ENCODE measurements at regions not wholly inside any gene's neighbourhood (a gene's known extent, or its start where the extent isn't known, plus 50 kb on each side); places are given as distances from the start of the nearest gene placed in this dataset.

GRCh38 chr7:94276027-94276426, 118.7 kb upstream of the COL1A2 start:
- no peaks in the 10 kb centered on the region for H3K27me3 Mint-ChIP-seq (ENCODE audit: insufficient read depth, unreplicated experiment)
- no peaks in the 10 kb centered on the region for H3K36me3 Mint-ChIP-seq (ENCODE audit: insufficient read depth, unreplicated experiment)
- no peaks in the 10 kb centered on the region for H3K4me1 Mint-ChIP-seq (ENCODE audit: insufficient read depth, unreplicated experiment)
- intact Hi-C loops (cut with micrococcal nuclease): loop anchor here (1.0 to 10.0 kb wide), 5 partner anchors 274 to 831 kb away; partner anchors contain the start of gene BET1
- BruUV-seq (replicated peaks): no TSS peak
- POLR2A ChIA-PET: interaction anchor here (0.6 to 0.9 kb wide), 2 partner anchors 373 to 454 kb away, joined by 3 read pairs; no protein-coding TSS in a partner anchor
- H3K4me3 Mint-ChIP-seq (ENCODE audit: unreplicated experiment): no peak overlapping the region
- TF ChIP-seq CTCF (IDR thresholded peaks at IDR 0.05; ENCODE audit: unreplicated experiment): no peak
- no peak for DNase-seq (ENCODE audit: unreplicated experiment)
- CTCF ChIA-PET: interaction anchor here (0.6 to 2.5 kb wide), 19 partner anchors 8 to 1438 kb away, joined by 3 to 19 read pairs (median 4); partner anchors contain the start of gene COL1A2
- H3K9me3 Mint-ChIP-seq (ENCODE audit: unreplicated experiment): no peaks in the 10 kb centered on the region
- H3K27ac Mint-ChIP-seq (ENCODE audit: low read depth, unreplicated experiment): no peak overlapping the region

- Mint-ChIP-seq H3K9me3 (ENCODE audit: unreplicated experiment) (no peaks in the 10 kb centered on the region), H3K4me3 (ENCODE audit: unreplicated experiment) (no peak overlapping the region), H3K36me3 (ENCODE audit: insufficient read depth, unreplicated experiment) (no peaks in the 10 kb centered on the region), H3K27me3 (ENCODE audit: insufficient read depth, unreplicated experiment) (no peaks in the 10 kb centered on the region), H3K27ac (ENCODE audit: low read depth, unreplicated experiment) (no peak overlapping the region), H3K4me1 (ENCODE audit: insufficient read depth, unreplicated experiment) (no peaks in the 10 kb centered on the region)
- intact Hi-C loops (cut with micrococcal nuclease): loop anchor here (1.0 to 10.0 kb wide), 7 partner anchors 189 to 832 kb away; partner anchors contain the start of gene BET1
- CTCF ChIA-PET: interaction anchor here (0.6 to 2.5 kb wide), 16 partner anchors 9 to 660 kb away, joined by 3 to 19 read pairs (median 4); no protein-coding TSS in a partner anchor
- peak; percentile 49 for TF ChIP-seq CTCF (IDR thresholded peaks at IDR 0.05; ENCODE audit: unreplicated experiment)
- peak; percentile 56 for DNase-seq (ENCODE audit: unreplicated experiment)
- POLR2A ChIA-PET: no interaction called here
- no TSS peak for BruUV-seq (replicated peaks)
These were observed 117.9 kb upstream of the COL1A2 start for GRCh38 chr7:94276795-94277194.

- TF ChIP-seq CTCF (IDR thresholded peaks at IDR 0.05; ENCODE audit: unreplicated experiment): no peak
- no TSS peak for BruUV-seq (replicated peaks)
- intact Hi-C loops (cut with micrococcal nuclease): loop anchor here (1.0 to 10.0 kb wide), 6 partner anchors 190 to 832 kb away; partner anchors contain the start of gene BET1
- CTCF ChIA-PET: interaction anchor here (0.7 to 2.5 kb wide), 10 partner anchors 9 to 656 kb away, joined by 3 to 19 read pairs (median 4); no protein-coding TSS in a partner anchor
- Mint-ChIP-seq H3K9me3 (ENCODE audit: unreplicated experiment) (no peaks in the 10 kb centered on the region), H3K4me3 (ENCODE audit: unreplicated experiment) (no peak overlapping the region), H3K27ac (ENCODE audit: low read depth, unreplicated experiment) (no peak overlapping the region), H3K36me3 (ENCODE audit: insufficient read depth, unreplicated experiment) (no peaks in the 10 kb centered on the region), H3K4me1 (ENCODE audit: insufficient read depth, unreplicated experiment) (no peaks in the 10 kb centered on the region), H3K27me3 (ENCODE audit: insufficient read depth, unreplicated experiment) (no peaks in the 10 kb centered on the region)
- POLR2A ChIA-PET: no interaction called here
- no peak for DNase-seq (ENCODE audit: unreplicated experiment)
These were observed 117.5 kb upstream of the COL1A2 start for GRCh38 chr7:94277236-94277635.

- intact Hi-C loops (cut with micrococcal nuclease): no loop called here
- Mint-ChIP-seq H3K27me3 (ENCODE audit: insufficient read depth, unreplicated experiment) (no peaks in the 10 kb centered on the region), H3K9me3 (ENCODE audit: unreplicated experiment) (no peaks in the 10 kb centered on the region), H3K4me3 (ENCODE audit: unreplicated experiment) (no peak overlapping the region), H3K36me3 (ENCODE audit: insufficient read depth, unreplicated experiment) (no peaks in the 10 kb centered on the region), H3K4me1 (ENCODE audit: insufficient read depth, unreplicated experiment) (no peaks in the 10 kb centered on the region), H3K27ac (ENCODE audit: low read depth, unreplicated experiment) (no peak overlapping the region)
- ChIA-PET CTCF (interaction anchor here (0.7 to 1.8 kb wide), 3 partner anchors 14 to 194 kb away, joined by 3 to 4 read pairs (median 4); no protein-coding TSS in a partner anchor), POLR2A (no interaction called here)
- no peak for DNase-seq (ENCODE audit: unreplicated experiment)
- no peak for TF ChIP-seq CTCF (IDR thresholded peaks at IDR 0.05; ENCODE audit: unreplicated experiment)
- BruUV-seq (replicated peaks): no TSS peak
These were observed 113.8 kb upstream of the COL1A2 start for GRCh38 chr7:94280851-94281250.
